HCT116 (cell line): ENCODE measurements at regions not wholly inside any gene's neighbourhood (a gene's known extent, or its start where the extent isn't known, plus 50 kb on each side); places are given as distances from the start of the nearest gene placed in this dataset.

Experiments
- ATAC-seq: fragments of 200-7000 bp; cut with Tn5 transposase; 2 replicates; pipeline ENCODE4 v1.9.1; 2020; ENCODE audit warnings: mild to moderate bottlenecking, moderate library complexity
- BruUV-seq: library from RNA; stranded (reverse); fragments of 400-500 nt; replicated peaks from 2 replicates; lab custom pipeline; 2021; lab: Mats Ljungman, UMichigan
- CTCF ChIA-PET: fragments of 300-600 bp; sonication (Branson Sonifier 250); formaldehyde crosslinking; loops from one replicate; lab custom pipeline; 2021; ENCODE audit warnings: antibody characterized with exemption; lab: Charles Lee
- POLR2A ChIA-PET: fragments of 300-600, 350-600 bp; sonication (Branson Sonifier 250); formaldehyde crosslinking; loops from one replicate; lab custom pipeline; 2021; ENCODE audit warnings: antibody characterized with exemption; lab: Charles Lee
- RAD21 ChIA-PET, 2 experiments: fragments of 300-600 bp; sonication (Branson Sonifier 250); formaldehyde crosslinking; loops; one replicate each; lab custom pipeline; 2023; ENCODE audit warnings: low total read pairs in 2 of 2; ENCODE audit not compliant: uncharacterized antibody in 2 of 2, unreplicated experiment in 2 of 2, low non-redundant PET in 1 of 2; lab: Charles Lee
- DNase-seq: peaks from one replicate; pipeline ENCODE4 v3.0.0-alpha.2; 2010; ENCODE audit warnings: low read depth, low spot score
- H2AFZ ChIP-seq: fragments of 200-600 bp; shearing (Covaris generic), sonication (generic); 2 replicates; pipeline ENCODE4 v1.6.1; 2017; ENCODE audit warnings: low read depth, mixed run types, mixed read lengths, antibody characterized with exemption, low read length; ENCODE audit not compliant: poor library complexity, severe bottlenecking
- H3K27ac ChIP-seq: 2 replicates; pipeline ENCODE4 v1.5.1; 2012; ENCODE audit warnings: low read depth, low read length
- H3K27me3 ChIP-seq: fragments of 200-600 bp; sonication (generic); 2 replicates; pipeline ENCODE4 v1.6.1; 2016; ENCODE audit warnings: mixed run types, low read length, mixed read lengths; ENCODE audit not compliant: insufficient read depth
- H3K36me3 ChIP-seq, 2 experiments: fragments of 200-500 bp in 1 of 2; fragments of 200-600 bp in 1 of 2; sonication (Bioruptor generic) in 1 of 2; sonication (generic) in 1 of 2; 2 replicates each; pipeline versions ENCODE4 v1.5.1 to v1.6.1; 2014 to 2016; ENCODE audit warnings: low read length in 2 of 2, inconsistent platforms in 1 of 2, mixed read lengths in 1 of 2, mixed run types in 1 of 2; ENCODE audit not compliant: insufficient read depth in 2 of 2, control insufficient read depth in 1 of 2
- H3K4me1 ChIP-seq, 2 experiments: fragments of 200-600 bp in 1 of 2; sonication (generic) in 1 of 2; 2 replicates each; pipeline versions ENCODE4 v1.5.1 to v1.6.1; 2012 to 2017; ENCODE audit warnings: low read length in 2 of 2, inconsistent platforms in 1 of 2, mild to moderate bottlenecking in 1 of 2, mixed read lengths in 1 of 2, mixed run types in 1 of 2, moderate library complexity in 1 of 2; ENCODE audit not compliant: insufficient read depth in 2 of 2, control insufficient read depth in 1 of 2
- H3K4me2 ChIP-seq: fragments of 200-600 bp; sonication (generic); 2 replicates; pipeline ENCODE4 v1.6.1; 2017; ENCODE audit warnings: mixed run types, low read length, mixed read lengths
- H3K4me3 ChIP-seq, 2 experiments: fragments of 200-600 bp in 1 of 2; sonication (generic) in 1 of 2; replicated peaks in 1 of 2; 2 replicates each; pipeline ENCODE4 v1.5.1; 2011 to 2016; ENCODE audit warnings: low read length in 2 of 2, control low read depth in 1 of 2, low read depth in 1 of 2, mild to moderate bottlenecking in 1 of 2, mixed read lengths in 1 of 2, mixed run types in 1 of 2
- H3K79me2 ChIP-seq: fragments of 200-600 bp; sonication (generic); 2 replicates; pipeline ENCODE4 v1.6.1; 2017; ENCODE audit warnings: mild to moderate bottlenecking, mixed run types, low read length, moderate library complexity, mixed read lengths; ENCODE audit not compliant: insufficient read depth
- H3K9ac ChIP-seq: fragments of 200-600 bp; sonication (generic); 2 replicates; pipeline ENCODE4 v1.6.1; 2016; ENCODE audit warnings: low read length, mixed read lengths
- H3K9me2 ChIP-seq: fragments of 200-600 bp; sonication (generic), shearing (Covaris generic); 2 replicates; pipeline ENCODE4 v1.6.1; 2017; ENCODE audit warnings: mixed run types, mild to moderate bottlenecking, moderate library complexity; ENCODE audit not compliant: insufficient read depth
- H3K9me3 ChIP-seq, 2 experiments: fragments of 200-500 bp in 1 of 2; fragments of 200-600 bp in 1 of 2; sonication (Bioruptor generic) in 1 of 2; sonication (generic) in 1 of 2; 2 replicates each; pipeline ENCODE4 v1.6.1; 2014 to 2017; ENCODE audit warnings: low read length in 2 of 2, mixed read lengths in 2 of 2, inconsistent platforms in 1 of 2, low read depth in 1 of 2, mild to moderate bottlenecking in 1 of 2, mixed run types in 1 of 2, moderate library complexity in 1 of 2; ENCODE audit not compliant: control insufficient read depth in 1 of 2, insufficient read depth in 1 of 2
- H4K20me1 ChIP-seq: fragments of 200-600 bp; sonication (generic), shearing (Covaris generic); 2 replicates; pipeline ENCODE4 v1.6.1; 2017; ENCODE audit warnings: mixed run types, mild to moderate bottlenecking, moderate library complexity; ENCODE audit not compliant: insufficient read depth
- CBX3 ChIP-seq: IDR thresholded peaks from 2 replicates; pipeline ENCODE4 v1.6.1; 2012; ENCODE audit warnings: low read depth
- CEBPB ChIP-seq: IDR thresholded peaks from 2 replicates; pipeline ENCODE4 v1.6.1; 2012; ENCODE audit warnings: low read depth
- CTCF ChIP-seq, 3 experiments: fragments of 200-600 bp in 1 of 3; sonication (generic) in 1 of 3; IDR thresholded peaks in 2 of 3; conservative IDR thresholded peaks in 1 of 3; 2 replicates each; pipeline ENCODE4 v1.5.1; 2012 to 2017; ENCODE audit warnings: low read depth in 2 of 3, low read length in 2 of 3, antibody characterized with exemption in 1 of 3, borderline replicate concordance in 1 of 3, control low read depth in 1 of 3, mild to moderate bottlenecking in 1 of 3, mixed read lengths in 1 of 3, mixed run types in 1 of 3, moderate library complexity in 1 of 3; ENCODE audit not compliant: insufficient read depth in 1 of 3
- EGR1 ChIP-seq: IDR thresholded peaks from 2 replicates; pipeline ENCODE4 v1.6.1; 2012; ENCODE audit warnings: low read depth
- ELF1 ChIP-seq: IDR thresholded peaks from 2 replicates; pipeline ENCODE4 v1.6.1; 2012; ENCODE audit warnings: low read depth, borderline replicate concordance
- EZH2phosphoT487 ChIP-seq: fragments of 200-600 bp; IDR thresholded peaks from 2 replicates; pipeline ENCODE4 v1.6.1; 2018; ENCODE audit warnings: antibody characterized with exemption, borderline replicate concordance
- FOSL1 ChIP-seq: IDR thresholded peaks from 2 replicates; pipeline ENCODE4 v1.6.1; 2012; ENCODE audit warnings: low read depth
- JUND ChIP-seq: IDR thresholded peaks from 2 replicates; pipeline ENCODE4 v1.6.1; 2012
- POLR2AphosphoS5 ChIP-seq: IDR thresholded peaks from 2 replicates; pipeline ENCODE4 v1.6.1; 2011; ENCODE audit warnings: mild to moderate bottlenecking, low read depth, low read length, moderate library complexity
- RAD21 ChIP-seq: IDR thresholded peaks from 2 replicates; pipeline ENCODE4 v1.6.1; 2012; ENCODE audit warnings: low read depth, mild to moderate bottlenecking
- REST ChIP-seq: IDR thresholded peaks from 2 replicates; pipeline ENCODE4 v1.6.1; 2012; ENCODE audit warnings: low read depth
- SIN3A ChIP-seq: IDR thresholded peaks from 2 replicates; pipeline ENCODE4 v1.6.1; 2012; ENCODE audit warnings: low read depth
- SP1 ChIP-seq: IDR thresholded peaks from 2 replicates; pipeline ENCODE4 v1.6.1; 2012; ENCODE audit warnings: low read depth
- SRF ChIP-seq: IDR thresholded peaks from 2 replicates; pipeline ENCODE4 v1.6.1; 2012; ENCODE audit warnings: low read depth
- TCF7L2 ChIP-seq: IDR thresholded peaks from 2 replicates; pipeline ENCODE4 v1.7.0; 2011; ENCODE audit warnings: borderline replicate concordance, inconsistent platforms; ENCODE audit not compliant: insufficient read depth, insufficient read length; ENCODE audit errors: extremely low read depth
- YY1 ChIP-seq: IDR thresholded peaks from 2 replicates; pipeline ENCODE4 v1.6.1; 2011; ENCODE audit warnings: low read length, low read depth, moderate library complexity, mild to moderate bottlenecking; ENCODE audit not compliant: insufficient replicate concordance; ENCODE audit errors: extremely low read depth
- ZFX ChIP-seq: fragments of 450-650 bp; IDR thresholded peaks from 2 replicates; pipeline ENCODE4 v1.6.1; 2017
- intact Hi-C: fragments of 100-400 bp; cut with micrococcal nuclease; formaldehyde crosslinking; loops from 2 replicates; pipeline ENCODE4 v1.10.0; 2022
- TF ChIP-seq, protein P1 (sequence below): IDR thresholded peaks from 2 replicates; pipeline ENCODE4 v1.6.1; 2012

GRCh38 chr2:235383272-235383843 lies 110.5 kb upstream of the AGAP1 start:
- BruUV-seq: no TSS peak
- TF ChIP-seq TCF7L2 (no peak), REST (no peak), FOSL1 (no peak), RAD21 (no peak), SIN3A (no peak), EGR1 (no peak)
- CTCF ChIA-PET: no interaction called here

GRCh38 chr2:235384624-235385023 lies 109.2 kb upstream of the AGAP1 start:
- H3K27ac ChIP-seq: no peak overlapping the region
- H3K9ac ChIP-seq: no peak overlapping the region
- POLR2A ChIA-PET: no interaction called here
- no peaks in the 10 kb centered on the region for H3K4me1 ChIP-seq
- H3K4me3 ChIP-seq: no peak overlapping the region
- no peaks in the 10 kb centered on the region for H3K9me2 ChIP-seq
- ATAC-seq (no peak), DNase-seq (no peak)
- CTCF ChIA-PET: no interaction called here
- RAD21 ChIA-PET: no interaction called here
- H3K4me2 ChIP-seq: no peak overlapping the region
- no peaks in the 10 kb centered on the region for H3K36me3 ChIP-seq
- H3K9me3 ChIP-seq: no peaks in the 10 kb centered on the region
- BruUV-seq: no TSS peak
- no peaks in the 10 kb centered on the region for H3K79me2 ChIP-seq
- H3K27me3 ChIP-seq: no peaks in the 10 kb centered on the region
- no peak overlapping the region for H2AFZ ChIP-seq
- intact Hi-C loops: no loop called here
- no peaks in the 10 kb centered on the region for H4K20me1 ChIP-seq
- TF ChIP-seq CBX3 (no peak), SP1 (no peak), CTCF (IDR thresholded peaks at IDR 0.05 in 2 of 3, conservative IDR thresholded peaks at IDR 0.05 in 1 of 3; ENCODE audit: borderline replicate concordance in 1 of 3, insufficient read depth in 1 of 3, low read depth in 2 of 3, low read length in 2 of 3) (no peak), CEBPB (no peak), EGR1 (no peak), SRF (no peak), EZH2phosphoT487 (no peak), JUND (no peak), POLR2AphosphoS5 (no peak), ZFX (no peak), ELF1 (no peak), YY1 (no peak), FOSL1 (no peak)
- TF ChIP-seq, protein P1, sequence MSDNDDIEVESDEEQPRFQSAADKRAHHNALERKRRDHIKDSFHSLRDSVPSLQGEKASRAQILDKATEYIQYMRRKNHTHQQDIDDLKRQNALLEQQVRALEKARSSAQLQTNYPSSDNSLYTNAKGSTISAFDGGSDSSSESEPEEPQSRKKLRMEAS: no peak

More at GRCh38 chr2:235383272-235383843, 110.5 kb upstream of the AGAP1 start:
- H3K36me3 ChIP-seq: no peaks in the 10 kb centered on the region
- ChIA-PET RAD21 (no interaction called here), POLR2A (no interaction called here)
- DNase-seq: no peak
- H3K9me3 ChIP-seq: no peaks in the 10 kb centered on the region
- no peaks in the 10 kb centered on the region for H3K9me2 ChIP-seq
- no peak overlapping the region for H3K4me3 ChIP-seq
- peaks cover 0 to 7% of the 10 kb centered on the region in 2 experiments; a peak in 2 of 4 replicates for H3K4me1 ChIP-seq
- no peak overlapping the region for H3K27ac ChIP-seq
- no peak for ATAC-seq
- no peaks in the 10 kb centered on the region for H4K20me1 ChIP-seq
- no peak overlapping the region for H2AFZ ChIP-seq
- no peak overlapping the region for H3K4me2 ChIP-seq
- no peaks in the 10 kb centered on the region for H3K79me2 ChIP-seq
- intact Hi-C loops: no loop called here
- no peaks in the 10 kb centered on the region for H3K27me3 ChIP-seq
- no peak overlapping the region for H3K9ac ChIP-seq
